GM23248 (cell line): ENCODE measurements at regions not wholly inside any gene's neighbourhood (a gene's known extent, or its start where the extent isn't known, plus 50 kb on each side); places are given as distances from the start of the nearest gene placed in this dataset.
A peak's percentile ranks its signal among the peaks of the same experiment; 100 is the strongest.

Experiments used
- DNase-seq: peaks from one replicate; pipeline ENCODE4 v3.0.0-alpha.2; 2015
- H2AFZ ChIP-seq: fragments of 200-600 bp; sonication (generic); 2 replicates; pipeline ENCODE4 v1.6.1; 2016; ENCODE audit warnings: antibody characterized with exemption
- H3F3A ChIP-seq: fragments of 200-600 bp; sonication (generic); 2 replicates; pipeline ENCODE4 v1.6.1; 2016; ENCODE audit warnings: mild to moderate bottlenecking, antibody characterized with exemption, mixed run types; ENCODE audit not compliant: insufficient read depth
- H3K27ac ChIP-seq: fragments of 200-600 bp; sonication (generic); 2 replicates; pipeline ENCODE4 v1.5.1; 2016; ENCODE audit warnings: mild to moderate bottlenecking
- H3K27me3 ChIP-seq: fragments of 200-600 bp; sonication (generic); replicated peaks from 2 replicates; pipeline ENCODE4 v1.6.1; 2016; ENCODE audit warnings: mild to moderate bottlenecking; ENCODE audit not compliant: insufficient read depth
- H3K36me3 ChIP-seq: fragments of 200-600 bp; sonication (generic); 2 replicates; pipeline ENCODE4 v1.6.1; 2016; ENCODE audit warnings: low read depth, mild to moderate bottlenecking
- H3K4me1 ChIP-seq: fragments of 200-600 bp; sonication (generic); 2 replicates; pipeline ENCODE4 v1.6.1; 2016; ENCODE audit warnings: mild to moderate bottlenecking; ENCODE audit not compliant: insufficient read depth
- H3K4me2 ChIP-seq: fragments of 200-600 bp; sonication (generic); one replicate; pipeline ENCODE4 v1.6.1; 2016; ENCODE audit warnings: mild to moderate bottlenecking; ENCODE audit not compliant: unreplicated experiment
- H3K4me3 ChIP-seq: fragments of 200-600 bp; sonication (generic); 2 replicates; pipeline ENCODE4 v1.5.1; 2016; ENCODE audit warnings: mild to moderate bottlenecking
- H3K79me2 ChIP-seq: fragments of 200-600 bp; sonication (generic); 2 replicates; pipeline ENCODE4 v1.6.1; 2016; ENCODE audit warnings: mild to moderate bottlenecking; ENCODE audit not compliant: insufficient read depth
- H3K9ac ChIP-seq: fragments of 200-600 bp; sonication (generic); 2 replicates; pipeline ENCODE4 v1.6.1; 2016; ENCODE audit warnings: mild to moderate bottlenecking
- H3K9me2 ChIP-seq: fragments of 200-600 bp; sonication (generic); 2 replicates; pipeline ENCODE4 v1.6.1; 2016; ENCODE audit warnings: mixed run types, mild to moderate bottlenecking, moderate library complexity; ENCODE audit not compliant: insufficient read depth
- H3K9me3 ChIP-seq: fragments of 200-600 bp; sonication (generic); one replicate; pipeline ENCODE4 v1.6.1; 2017; ENCODE audit warnings: low read depth
- H4K20me1 ChIP-seq: fragments of 200-600 bp; sonication (generic); 2 replicates; pipeline ENCODE4 v1.6.0; 2016; ENCODE audit not compliant: insufficient read depth
- EZH2 ChIP-seq: fragments of 200-600 bp; sonication (generic); IDR thresholded peaks from 2 replicates; pipeline ENCODE4 v1.6.1; 2018; ENCODE audit warnings: antibody characterized with exemption, mild to moderate bottlenecking; ENCODE audit not compliant: insufficient read depth, poor library complexity, severe bottlenecking
- EZH2phosphoT487 ChIP-seq: fragments of 200-600 bp; sonication (generic); IDR thresholded peaks from 2 replicates; pipeline ENCODE4 v1.6.1; 2018; ENCODE audit warnings: antibody characterized with exemption, moderate library complexity, mild to moderate bottlenecking, low read depth; ENCODE audit not compliant: insufficient read depth
- WGBS, 2 experiments: methylation state at CpG; one replicate each; pipeline ENCODE4 v1.1.6; 2015 to 2017; ENCODE audit warnings: low lambda C conversion rate in 2 of 2, low coverage in 1 of 2; ENCODE audit errors: missing lambda C conversion rate in 2 of 2; 5-methylcytosine and 5-hydroxymethylcytosine counted together
- in situ Hi-C: fragments of 300-500 bp; cut with MboI; formaldehyde crosslinking; loops from 2 replicates; pipeline ENCODE4 v1.15.0; 2020

- Histone ChIP-seq H3K9me2 (no peaks in the 10 kb centered on the region), H3K27ac (no peak overlapping the region), H3K9me3 (no peaks in the 10 kb centered on the region), H3K4me1 (0 out of 2 replicates have a peak, but pooled peaks cover 9% of the 10 kb centered on the region), H3K79me2 (no peaks in the 10 kb centered on the region), H3K9ac (no peak overlapping the region), H3K36me3 (no peaks in the 10 kb centered on the region), H3F3A (no peaks in the 10 kb centered on the region), H4K20me1 (no peaks in the 10 kb centered on the region), H3K27me3 (peaks cover 23% of the 10 kb centered on the region; the same call in 1 of the 2 replicates), H3K4me3 (no peak overlapping the region), H3K4me2 (peak overlapping the region; percentile 11), H2AFZ (no peak overlapping the region)
- 30 to 31% methylated on average over 2 of the region's 2 CpGs for WGBS, 2 experiments
- in situ Hi-C loops = no loop called here
- no peak for TF ChIP-seq EZH2phosphoT487
- TF ChIP-seq EZH2 = no peak
- DNase-seq = peak; percentile 59
Measured at GRCh38 chr10:78634389-78634815, 434.4 kb upstream of the ZMIZ1 start.

- H3K9me2 ChIP-seq = no peaks in the 10 kb centered on the region
- H3K79me2 ChIP-seq = no peaks in the 10 kb centered on the region
- DNase-seq = peak; percentile 14
- in situ Hi-C loops = no loop called here
- H3K36me3 ChIP-seq = no peaks in the 10 kb centered on the region
- H2AFZ ChIP-seq = no peak overlapping the region
- no peaks in the 10 kb centered on the region for H3K9me3 ChIP-seq
- peaks cover 19% of the 10 kb centered on the region; the same call in 1 of the 2 replicates for H3K27me3 ChIP-seq
- H3K9ac ChIP-seq = no peak overlapping the region
- peak overlapping the region; percentile 11 for H3K4me2 ChIP-seq
- H3K27ac ChIP-seq = no peak overlapping the region
- H3K4me3 ChIP-seq = no peak overlapping the region
- TF ChIP-seq EZH2 (no peak), EZH2phosphoT487 (no peak)
- WGBS, 2 experiments = 2 to 15% methylated on average over 2 of the region's 2 CpGs
- no peaks in the 10 kb centered on the region for H4K20me1 ChIP-seq
- H3F3A ChIP-seq = no peaks in the 10 kb centered on the region
- H3K4me1 ChIP-seq = 0 out of 2 replicates have a peak, but pooled peaks cover 9% of the 10 kb centered on the region
Measured at GRCh38 chr10:78634835-78635234, 433.9 kb upstream of the ZMIZ1 start.

GRCh38 chr10:78639629-78640028 lies 429.1 kb upstream of the ZMIZ1 start:
- Histone ChIP-seq H3K9me3 (no peaks in the 10 kb centered on the region), H3F3A (no peaks in the 10 kb centered on the region), H3K9ac (no peak overlapping the region), H3K27me3 (peaks cover 23% of the 10 kb centered on the region; the same call in 1 of the 2 replicates), H2AFZ (no peak overlapping the region), H3K4me2 (no peak overlapping the region), H4K20me1 (no peaks in the 10 kb centered on the region), H3K4me3 (no peak overlapping the region), H3K79me2 (no peaks in the 10 kb centered on the region), H3K9me2 (no peaks in the 10 kb centered on the region), H3K4me1 (0 out of 2 replicates have a peak, but pooled peaks cover 4% of the 10 kb centered on the region), H3K36me3 (no peaks in the 10 kb centered on the region), H3K27ac (no peak overlapping the region)
- no peak for DNase-seq
- 86 to 88% methylated on average over 2 of the region's 2 CpGs for WGBS, 2 experiments
- no peak for TF ChIP-seq EZH2
- no peak for TF ChIP-seq EZH2phosphoT487
- in situ Hi-C loops = no loop called here

GRCh38 chr10:78640796-78641636 lies 427.8 kb upstream of the ZMIZ1 start:
- Histone ChIP-seq H3K27me3 (peaks cover 13% of the 10 kb centered on the region; the same call in 1 of the 2 replicates), H3K36me3 (no peaks in the 10 kb centered on the region), H2AFZ (no peak overlapping the region), H3F3A (no peaks in the 10 kb centered on the region), H4K20me1 (no peaks in the 10 kb centered on the region), H3K9ac (no peak overlapping the region), H3K4me3 (no peak overlapping the region), H3K4me1 (no peaks in the 10 kb centered on the region), H3K9me3 (no peaks in the 10 kb centered on the region), H3K4me2 (no peak overlapping the region), H3K9me2 (no peaks in the 10 kb centered on the region), H3K27ac (no peak overlapping the region), H3K79me2 (no peaks in the 10 kb centered on the region)
- WGBS, 2 experiments = 63 to 69% methylated on average over 4 of the region's 4 CpGs
- in situ Hi-C loops = no loop called here
- DNase-seq = peak; percentile 5
- no peak for TF ChIP-seq EZH2
- TF ChIP-seq EZH2phosphoT487 = no peak
